ENCODE measurements at regions not wholly inside any gene's neighbourhood (a gene's known extent, or its start where the extent isn't known, plus 50 kb on each side); places are given as distances from the start of the nearest gene placed in this dataset.

- DNase-seq (no peak), ATAC-seq (no peak)
- intact Hi-C loops (cut with DNase I, micrococcal nuclease): no loop called here
These were observed 246.6 kb upstream of the ADGRL2 start for GRCh38 chr1:81554108-81554507.

DNA sequence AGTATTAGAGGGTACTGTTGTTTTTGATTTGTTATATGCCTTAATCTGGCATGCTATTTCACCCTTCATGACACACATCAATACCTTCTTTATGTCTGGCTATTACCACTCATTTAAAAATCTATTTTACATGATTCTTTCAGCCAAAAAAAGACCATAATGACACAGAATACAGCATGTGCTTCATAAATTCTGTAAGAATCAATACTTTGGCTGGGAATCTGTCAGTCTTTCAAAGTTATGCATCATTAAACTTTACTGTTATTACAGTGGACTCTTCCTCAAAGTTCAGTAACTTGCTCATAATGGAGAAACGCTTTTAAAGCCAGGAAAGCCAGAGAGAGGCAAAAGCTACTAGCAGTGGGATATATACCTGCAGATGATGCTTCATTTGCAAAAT, 247.2 kb upstream of the ADGRL2 start:
- no peak for ATAC-seq
- no peak for DNase-seq
- intact Hi-C loops (cut with DNase I, micrococcal nuclease): no loop called here

- no peak for ATAC-seq
These were observed 248.8 kb upstream of the ADGRL2 start for GRCh38 chr1:81551946-81552345.

DNA sequence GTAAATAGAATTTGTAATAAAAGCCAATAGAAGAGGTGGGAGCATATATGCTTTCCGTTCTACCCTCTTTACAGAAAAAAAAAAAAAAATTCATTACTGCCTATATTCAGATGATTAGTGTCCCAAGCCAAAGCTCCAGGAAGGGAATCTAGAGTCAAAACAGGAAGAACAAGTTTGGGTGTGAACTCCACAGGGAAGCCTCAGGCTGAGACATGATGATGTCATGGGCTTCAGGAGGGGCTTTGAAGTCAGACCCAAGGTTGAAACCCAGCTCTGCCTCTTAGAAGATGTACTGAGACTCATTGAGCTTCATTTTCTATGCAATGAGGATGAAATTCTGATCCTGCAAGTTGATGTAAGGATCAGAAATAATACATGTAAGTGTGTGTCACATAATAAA, 250.0 kb upstream of the ADGRL2 start:
- DNase-seq: peak in 1 of 2 donors; percentile 27
- peak; percentile 92 for ATAC-seq
- intact Hi-C loops (cut with DNase I, micrococcal nuclease): no loop called here

More at GRCh38 chr1:81551946-81552345, 248.8 kb upstream of the ADGRL2 start:
- intact Hi-C loops (cut with DNase I, micrococcal nuclease): no loop called here
- no peak for DNase-seq

- no peak for DNase-seq
- ATAC-seq: peak; percentile 70
These were observed 251.1 kb upstream of the ADGRL2 start for GRCh38 chr1:81549588-81550127.

DNA sequence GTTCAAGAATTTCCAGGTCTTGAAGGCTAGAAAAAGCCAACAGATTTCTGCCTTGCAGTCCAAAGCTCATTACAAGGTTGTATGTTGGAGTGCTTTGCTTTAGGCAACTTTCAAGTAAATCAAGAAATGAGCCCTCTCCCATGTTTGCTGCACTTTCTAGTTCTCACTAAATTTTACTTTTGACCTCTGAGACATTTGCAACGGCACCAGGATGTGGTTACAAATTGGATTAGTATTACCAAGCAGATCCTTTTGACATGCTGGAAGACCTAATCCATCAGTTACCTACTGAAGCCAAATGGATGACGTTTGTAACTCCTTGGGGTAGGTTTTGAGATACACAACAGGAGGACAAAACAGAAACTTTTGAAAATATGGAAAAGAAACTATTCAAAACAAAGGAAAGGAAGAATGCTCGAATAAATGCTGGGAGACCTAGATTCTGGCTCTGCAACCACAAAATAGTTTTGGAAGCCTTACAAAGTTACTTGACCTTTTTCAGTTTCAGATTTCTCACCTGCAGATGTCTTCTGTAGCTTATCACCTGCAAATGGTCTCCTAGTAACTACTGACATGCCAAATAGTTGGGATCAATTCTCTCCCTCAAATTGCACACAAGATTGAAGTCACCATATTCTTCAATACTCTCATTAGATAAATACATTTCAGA, 251.7 kb upstream of the ADGRL2 start:
- ATAC-seq (no peak), DNase-seq (no peak)
- intact Hi-C loops (cut with DNase I, micrococcal nuclease): no loop called here

More at GRCh38 chr1:81549588-81550127, 251.1 kb upstream of the ADGRL2 start:
- intact Hi-C loops (cut with DNase I, micrococcal nuclease): no loop called here

- ATAC-seq (no peak), DNase-seq (no peak)
- intact Hi-C loops (cut with DNase I, micrococcal nuclease): no loop called here
These were observed 252.8 kb upstream of the ADGRL2 start for GRCh38 chr1:81547912-81548303.

GRCh38 chr1:81547261-81547911, 253.3 kb upstream of the ADGRL2 start:
- intact Hi-C loops (cut with DNase I, micrococcal nuclease): no loop called here
- DNase-seq: no peak
- no peak for ATAC-seq

DNA sequence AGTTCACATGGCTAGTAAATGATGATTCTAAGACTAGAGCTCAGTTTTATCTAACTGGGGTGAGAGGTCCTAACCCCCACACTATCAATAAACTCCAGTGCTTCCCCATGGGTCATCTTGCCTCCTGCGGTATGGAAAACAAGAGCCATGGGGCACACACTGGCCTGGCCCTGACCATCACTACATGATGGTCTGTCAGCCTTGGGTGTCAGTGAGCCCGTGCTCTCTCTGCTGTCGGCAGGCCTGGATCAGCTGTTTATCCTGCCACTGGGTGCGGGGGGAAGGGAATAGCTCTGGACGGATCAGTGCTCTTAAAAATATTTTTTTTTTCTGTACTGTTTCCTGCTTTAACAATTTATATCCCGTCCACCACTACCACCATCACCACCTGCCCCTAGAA, 255.0 kb upstream of the ADGRL2 start:
- DNase-seq: no peak
- ATAC-seq: no peak
- intact Hi-C loops (cut with DNase I, micrococcal nuclease): no loop called here

DNA sequence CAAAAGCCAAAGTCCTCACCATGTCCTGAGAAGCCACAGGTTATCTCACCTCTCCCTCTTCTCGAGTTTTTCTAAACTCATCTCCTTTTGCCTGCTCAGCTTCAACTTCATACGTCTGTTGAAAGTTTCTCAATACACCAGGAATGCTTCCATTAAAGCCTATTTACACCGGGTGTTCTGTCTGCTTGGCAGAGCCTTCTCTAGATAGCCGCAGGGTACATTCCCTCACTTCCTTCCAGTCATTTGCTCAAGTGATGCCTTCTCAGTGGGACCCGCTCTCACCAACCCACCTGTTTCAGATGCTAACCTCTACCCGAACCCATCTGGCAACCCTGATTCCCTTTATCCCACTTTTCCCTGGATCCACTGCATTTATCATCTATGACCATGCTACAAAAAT, 257.0 kb upstream of the ADGRL2 start:
- DNase-seq (no peak), ATAC-seq (no peak)
- intact Hi-C loops (cut with DNase I, micrococcal nuclease): no loop called here

DNA sequence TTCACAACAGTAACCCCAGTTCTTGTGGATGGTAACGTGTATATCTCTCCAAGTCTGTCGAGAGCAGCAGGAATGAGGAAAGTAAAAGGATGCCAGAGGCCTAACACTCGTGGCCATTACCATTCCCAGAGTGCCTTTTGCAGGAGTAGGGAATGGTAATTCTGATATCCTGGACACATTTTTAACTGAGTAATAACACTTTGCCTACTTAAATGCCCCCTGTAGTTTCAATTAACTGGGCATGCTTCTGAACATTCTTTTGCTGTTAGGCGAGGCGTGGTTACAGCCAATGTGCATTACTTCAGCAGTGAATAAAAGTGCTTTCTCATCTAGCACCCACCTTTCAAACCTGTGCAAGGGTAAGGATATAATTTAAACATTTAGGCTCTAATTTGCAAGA, 258.5 kb upstream of the ADGRL2 start:
- intact Hi-C loops (cut with DNase I, micrococcal nuclease): no loop called here
- no peak for ATAC-seq
- DNase-seq: no peak

DNA sequence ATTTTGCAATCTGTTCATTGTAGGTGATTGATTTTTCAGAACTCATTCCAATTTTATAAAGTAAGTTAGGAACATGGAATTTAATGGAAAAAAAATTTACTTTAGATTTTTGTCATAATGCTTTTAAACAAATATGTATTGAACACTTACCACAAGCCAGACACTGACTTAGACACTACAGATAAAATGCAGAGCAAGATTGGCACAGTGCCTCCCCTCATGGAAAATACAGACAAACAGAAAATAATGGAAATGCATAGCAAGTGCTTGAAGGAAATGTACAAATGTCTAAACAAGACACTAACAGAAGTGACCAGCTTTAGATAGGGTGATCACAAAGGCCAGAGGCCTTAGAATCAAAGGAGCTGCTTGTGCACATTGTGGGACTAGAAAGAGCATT, 260.5 kb upstream of the ADGRL2 start:
- intact Hi-C loops (cut with DNase I, micrococcal nuclease): no loop called here
- no peak for ATAC-seq
- DNase-seq: no peak

DNA sequence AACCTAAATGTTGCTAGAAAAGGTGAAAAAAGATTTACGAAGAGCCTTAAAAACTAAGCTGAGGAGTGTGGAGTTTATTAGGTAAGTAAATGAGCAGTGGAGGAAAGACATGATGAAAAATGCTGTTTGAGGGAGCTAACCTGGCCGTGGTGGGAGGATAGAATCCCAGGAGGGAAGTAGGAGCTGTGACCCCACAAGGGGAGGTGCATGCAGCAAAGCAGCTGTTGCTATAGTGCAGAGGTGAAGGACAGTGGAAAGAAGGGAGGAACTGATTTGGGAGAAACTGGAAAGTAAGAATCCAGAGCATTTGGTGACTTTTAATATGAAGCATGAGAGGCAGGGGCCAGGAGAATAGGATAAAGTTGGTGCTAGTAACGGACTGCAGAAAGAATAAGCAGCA, 271.7 kb upstream of the ADGRL2 start:
- intact Hi-C loops (cut with DNase I, micrococcal nuclease): no loop called here
- DNase-seq (no peak), ATAC-seq (no peak)

GRCh38 chr1:81525085-81525484, 275.6 kb upstream of the ADGRL2 start:
- ATAC-seq (peak; percentile 52), DNase-seq (no peak)
- intact Hi-C loops (cut with DNase I, micrococcal nuclease): no loop called here

DNA sequence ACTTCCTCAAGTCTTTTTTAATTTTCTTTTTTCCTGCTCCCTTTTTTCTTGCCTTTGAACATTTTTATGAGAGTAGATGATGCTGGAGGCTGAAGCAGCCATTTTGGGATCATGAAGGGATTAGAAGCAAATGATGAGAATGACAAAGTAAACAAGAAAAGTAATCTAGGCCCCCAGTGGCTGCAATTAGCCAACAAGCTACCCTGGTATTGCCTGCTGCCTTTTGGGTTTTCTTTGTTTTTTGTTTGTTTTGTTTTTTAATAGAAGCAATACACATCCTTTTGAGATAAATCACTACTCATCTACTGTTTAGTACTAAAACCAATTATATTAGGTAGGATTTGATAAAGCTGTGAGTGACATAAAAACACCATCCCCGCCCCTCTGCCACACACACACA, 280.7 kb upstream of the ADGRL2 start:
- intact Hi-C loops (cut with DNase I, micrococcal nuclease): no loop called here
- ATAC-seq (no peak), DNase-seq (no peak)

DNA sequence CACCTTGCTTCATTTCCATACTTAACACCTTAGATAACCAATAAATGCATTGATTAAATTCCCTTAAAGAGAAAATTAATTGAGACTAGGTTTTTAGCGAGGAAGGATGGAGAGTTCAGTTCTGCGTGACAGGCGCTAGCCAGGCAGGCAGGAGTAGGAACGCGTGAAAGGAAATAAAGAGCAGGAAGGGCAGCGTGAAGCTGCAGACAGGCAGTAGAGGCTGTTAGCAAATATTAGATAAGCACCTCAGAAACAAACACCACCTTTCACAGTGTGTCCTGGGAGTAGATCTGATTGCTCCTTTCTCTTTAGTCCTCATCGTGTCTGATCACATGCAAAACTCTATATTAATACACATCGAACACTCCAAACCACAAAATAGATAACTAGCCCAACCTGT, 282.7 kb upstream of the ADGRL2 start:
- DNase-seq: no peak
- peak; percentile 68 for ATAC-seq
- intact Hi-C loops (cut with DNase I, micrococcal nuclease): no loop called here

DNA sequence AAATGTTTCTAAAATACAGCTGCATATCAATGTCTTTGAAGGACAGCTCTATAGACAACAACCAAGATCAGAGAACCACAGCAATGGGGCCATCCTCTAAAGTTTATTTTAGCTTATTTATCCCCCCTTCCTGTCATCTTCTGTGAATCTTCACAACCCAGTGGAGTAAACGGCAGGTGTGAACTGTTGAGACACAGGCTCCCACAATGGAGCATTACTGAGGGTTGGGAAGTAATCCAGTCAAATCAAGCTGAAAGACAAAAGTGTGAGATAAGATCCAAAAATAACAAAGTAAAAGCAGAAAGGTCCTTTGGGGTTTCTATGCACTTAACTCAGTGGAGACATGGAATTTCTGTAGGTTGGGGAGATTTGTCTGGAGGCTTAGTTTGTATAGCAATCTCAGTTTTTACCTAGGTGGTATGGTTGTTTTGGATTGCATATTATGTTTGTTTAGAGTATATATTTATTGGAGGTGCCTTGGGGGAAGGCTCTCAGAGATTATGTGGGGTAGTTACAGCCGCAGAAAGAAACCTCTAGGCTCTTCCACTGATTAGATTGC, 286.9 kb upstream of the ADGRL2 start:
- intact Hi-C loops (cut with DNase I, micrococcal nuclease): no loop called here
- no peak for ATAC-seq
- no peak for DNase-seq

GRCh38 chr1:81512252-81513003, 288.3 kb upstream of the ADGRL2 start:
- intact Hi-C loops (cut with DNase I, micrococcal nuclease): no loop called here
- no peak for ATAC-seq
- no peak for DNase-seq

- no peak for ATAC-seq
- intact Hi-C loops (cut with DNase I, micrococcal nuclease): no loop called here
- DNase-seq: no peak
These were observed 289.5 kb upstream of the ADGRL2 start for GRCh38 chr1:81511281-81511680.

- DNase-seq: no peak
- no peak for ATAC-seq
- intact Hi-C loops (cut with DNase I, micrococcal nuclease): no loop called here
These were observed 290.0 kb upstream of the ADGRL2 start for GRCh38 chr1:81510701-81511100.

Data from left colon (tissue), 2 donors.